ENCODE measurements at regions not wholly inside any gene's neighbourhood (a gene's known extent, or its start where the extent isn't known, plus 50 kb on each side); places are given as distances from the start of the nearest gene placed in this dataset.
"Not testable (repeated sequence)": the region's sequence is repeated elsewhere in the genome, so short reads cannot be mapped to it uniquely, and the experiment has no call there.

- no peak overlapping the region for H3K4me3 Mint-ChIP-seq
- no peaks in the 10 kb centered on the region for H3K9me3 Mint-ChIP-seq
- H3K27ac Mint-ChIP-seq = no peak overlapping the region
- no peak for TF ChIP-seq CTCF (conservative IDR thresholded peaks at IDR 0.05)
- H3K36me3 Mint-ChIP-seq = no peaks in the 10 kb centered on the region
- peaks cover 4% of the 10 kb centered on the region for H3K27me3 Mint-ChIP-seq
- no peak for DNase-seq (ENCODE audit: extremely low spot score, unreplicated experiment)
- peaks cover 6% of the 10 kb centered on the region for H3K4me1 Mint-ChIP-seq (ENCODE audit: unreplicated experiment)
These were observed 504.2 kb downstream of the IGSF11 start for GRCh38 chr3:118530350-118530922.

- H3K27me3 Mint-ChIP-seq; H3K27ac Mint-ChIP-seq; H3K4me1 Mint-ChIP-seq (ENCODE audit: unreplicated experiment); H3K9me3 Mint-ChIP-seq; H3K36me3 Mint-ChIP-seq; DNase-seq (ENCODE audit: extremely low spot score, unreplicated experiment); H3K4me3 Mint-ChIP-seq: not testable (repeated sequence)
These were observed 503.7 kb downstream of the IGSF11 start for GRCh38 chr3:118530927-118531356.

- DNase-seq (ENCODE audit: extremely low spot score, unreplicated experiment) = no peak
- no peak for TF ChIP-seq CTCF (conservative IDR thresholded peaks at IDR 0.05)
- Mint-ChIP-seq H3K4me1 (ENCODE audit: unreplicated experiment) (peaks cover 6% of the 10 kb centered on the region), H3K4me3 (no peak overlapping the region), H3K27me3 (peaks cover 8% of the 10 kb centered on the region), H3K9me3 (no peaks in the 10 kb centered on the region), H3K36me3 (no peaks in the 10 kb centered on the region), H3K27ac (no peak overlapping the region)
These were observed 502.8 kb downstream of the IGSF11 start for GRCh38 chr3:118531816-118532215.

- Mint-ChIP-seq H3K36me3 (no peaks in the 10 kb centered on the region), H3K4me3 (no peak overlapping the region), H3K27me3 (peaks cover 9% of the 10 kb centered on the region), H3K4me1 (ENCODE audit: unreplicated experiment) (no peaks in the 10 kb centered on the region), H3K27ac (no peak overlapping the region), H3K9me3 (no peaks in the 10 kb centered on the region)
- TF ChIP-seq CTCF (conservative IDR thresholded peaks at IDR 0.05) = no peak
- DNase-seq (ENCODE audit: extremely low spot score, unreplicated experiment) = no peak
These were observed 501.0 kb downstream of the IGSF11 start for GRCh38 chr3:118533676-118534075.

- Mint-ChIP-seq H3K36me3 (no peaks in the 10 kb centered on the region), H3K4me1 (ENCODE audit: unreplicated experiment) (no peaks in the 10 kb centered on the region), H3K27ac (no peak overlapping the region), H3K27me3 (peaks cover 9% of the 10 kb centered on the region), H3K9me3 (no peaks in the 10 kb centered on the region), H3K4me3 (no peak overlapping the region)
- TF ChIP-seq CTCF (conservative IDR thresholded peaks at IDR 0.05) = no peak
- DNase-seq (ENCODE audit: extremely low spot score, unreplicated experiment) = no peak
These were observed 500.1 kb downstream of the IGSF11 start for GRCh38 chr3:118534519-118534918.

GRCh38 chr3:118536764-118537163, 497.9 kb downstream of the IGSF11 start:
- no peaks in the 10 kb centered on the region for H3K4me1 Mint-ChIP-seq (ENCODE audit: unreplicated experiment)
- peaks cover 9% of the 10 kb centered on the region for H3K27me3 Mint-ChIP-seq
- no peak overlapping the region for H3K27ac Mint-ChIP-seq
- no peaks in the 10 kb centered on the region for H3K36me3 Mint-ChIP-seq
- H3K4me3 Mint-ChIP-seq = no peak overlapping the region
- DNase-seq (ENCODE audit: extremely low spot score, unreplicated experiment) = no peak
- no peak for TF ChIP-seq CTCF (conservative IDR thresholded peaks at IDR 0.05)
- no peaks in the 10 kb centered on the region for H3K9me3 Mint-ChIP-seq

Data from type B pancreatic cell (in vitro differentiated cells).